AG04449 (cell line): ENCODE measurements at regions not wholly inside any gene's neighbourhood (a gene's known extent, or its start where the extent isn't known, plus 50 kb on each side); places are given as distances from the start of the nearest gene placed in this dataset.
A peak's percentile ranks its signal among the peaks of the same experiment; 100 is the strongest.

Source experiments
- CTCF ChIA-PET: fragments of 350-600 bp; formaldehyde crosslinking; extraction: SDS; loops from one replicate; lab custom pipeline; 2021; ENCODE audit warnings: antibody characterized with exemption; lab: Yijun Ruan, JAX
- POLR2A ChIA-PET: fragments of 400-600, 350-600 bp; formaldehyde crosslinking; extraction: SDS; loops from one replicate; lab custom pipeline; 2020; ENCODE audit warnings: antibody characterized with exemption, inconsistent platforms; lab: Yijun Ruan, JAX
- DNase-seq: peaks from one replicate; pipeline ENCODE4 v3.0.0-alpha.2; 2010; ENCODE audit warnings: low read depth, low spot score
- H3K4me3 ChIP-seq: 2 replicates; pipeline ENCODE4 v1.5.1; 2011; ENCODE audit warnings: low read depth, mild to moderate bottlenecking, control low read depth, low read length
- CTCF ChIP-seq: IDR thresholded peaks from one replicate; pipeline ENCODE4 v1.5.1; 2011; ENCODE audit warnings: mild to moderate bottlenecking, moderate library complexity, low read length, control low read depth, inconsistent platforms; ENCODE audit not compliant: insufficient read depth; ENCODE audit errors: missing control alignments

- POLR2A ChIA-PET = no interaction called here
- DNase-seq = no peak
- CTCF ChIA-PET = no interaction called here
- TF ChIP-seq CTCF = no peak
- no peak overlapping the region for H3K4me3 ChIP-seq
Measured at GRCh38 chr12:87141091-87141490, 884.9 kb upstream of the MGAT4C start.

GRCh38 chr12:87140262-87140661 lies 884.1 kb upstream of the MGAT4C start:
- peak; percentile 16 for DNase-seq
- ChIA-PET CTCF (no interaction called here), POLR2A (no interaction called here)
- no peak for TF ChIP-seq CTCF
- H3K4me3 ChIP-seq = no peak overlapping the region

- H3K4me3 ChIP-seq = no peak overlapping the region
- no peak for TF ChIP-seq CTCF
- CTCF ChIA-PET = no interaction called here
- no peak for DNase-seq
- POLR2A ChIA-PET = no interaction called here
Measured at GRCh38 chr12:87137220-87137619, 881.0 kb upstream of the MGAT4C start.

- ChIA-PET POLR2A (no interaction called here), CTCF (no interaction called here)
- DNase-seq = no peak
- H3K4me3 ChIP-seq = no peak overlapping the region
- no peak for TF ChIP-seq CTCF
Measured at GRCh38 chr12:87136330-87136976, 880.3 kb upstream of the MGAT4C start.

GRCh38 chr12:87127272-87127671 lies 871.1 kb upstream of the MGAT4C start:
- CTCF ChIA-PET = no interaction called here
- no peak for TF ChIP-seq CTCF
- POLR2A ChIA-PET = no interaction called here
- no peak overlapping the region for H3K4me3 ChIP-seq
- DNase-seq = no peak

GRCh38 chr12:87121896-87122295 lies 865.7 kb upstream of the MGAT4C start:
- POLR2A ChIA-PET = no interaction called here
- CTCF ChIA-PET = no interaction called here
- H3K4me3 ChIP-seq = no peak overlapping the region
- no peak for DNase-seq
- no peak for TF ChIP-seq CTCF
